GM19043 (cell line): ENCODE measurements at regions not wholly inside any gene's neighbourhood (a gene's known extent, or its start where the extent isn't known, plus 50 kb on each side); places are given as distances from the start of the nearest gene placed in this dataset.
A peak's percentile ranks its signal among the peaks of the same experiment; 100 is the strongest.

Source experiments
- ATAC-seq: cut with Tn5 transposase; IDR thresholded peaks from one replicate; pipeline ENCODE4 v1.9.1; 2021; ENCODE audit warnings: low read depth; ENCODE audit not compliant: unreplicated experiment

GRCh38 chr6:156344491-156344890 is 432.7 kb upstream of the ARID1B start:
- no peak for ATAC-seq

- ATAC-seq = no peak
Measured at GRCh38 chr6:156337801-156338200, 439.4 kb upstream of the ARID1B start.

GRCh38 chr6:156336733-156337132 is 440.4 kb upstream of the ARID1B start:
- no peak for ATAC-seq

GRCh38 chr6:156336089-156336488 is 441.1 kb upstream of the ARID1B start:
- ATAC-seq = no peak

GRCh38 chr6:156334966-156335365 is 442.2 kb upstream of the ARID1B start:
- no peak for ATAC-seq

GRCh38 chr6:156319707-156320106 is 457.5 kb upstream of the ARID1B start:
- no peak for ATAC-seq

GRCh38 chr6:156316583-156317125 is 460.5 kb upstream of the ARID1B start:
- ATAC-seq = no peak

GRCh38 chr6:156315146-156315545 is 462.0 kb upstream of the ARID1B start:
- no peak for ATAC-seq

- no peak for ATAC-seq
Measured at GRCh38 chr6:156313037-156313436, 464.1 kb upstream of the ARID1B start.

GRCh38 chr6:156311291-156311690 is 465.9 kb upstream of the ARID1B start:
- ATAC-seq = no peak

- ATAC-seq = no peak
Measured at GRCh38 chr6:156310701-156311100, 466.5 kb upstream of the ARID1B start.

- ATAC-seq = no peak
Measured at GRCh38 chr6:156309017-156309416, 468.2 kb upstream of the ARID1B start.

- ATAC-seq = no peak
Measured at GRCh38 chr6:156308604-156309003, 468.6 kb upstream of the ARID1B start.

GRCh38 chr6:156306531-156306930 is 470.6 kb upstream of the ARID1B start:
- no peak for ATAC-seq

GRCh38 chr6:156283091-156283490 is 494.1 kb upstream of the ARID1B start:
- no peak for ATAC-seq

- ATAC-seq = no peak
Measured at GRCh38 chr6:156282087-156282486, 495.1 kb upstream of the ARID1B start.

GRCh38 chr6:156281266-156281665 is 495.9 kb upstream of the ARID1B start:
- no peak for ATAC-seq

GRCh38 chr6:156280065-156280464 is 497.1 kb upstream of the ARID1B start:
- ATAC-seq = peak; percentile 45

- peak; percentile 53 for ATAC-seq
Measured at GRCh38 chr6:156279261-156279969, 497.8 kb upstream of the ARID1B start.

GRCh38 chr6:156273065-156273711 is 504.0 kb upstream of the ARID1B start:
- ATAC-seq = no peak

GRCh38 chr6:156269751-156270369 is 507.3 kb upstream of the ARID1B start:
- ATAC-seq = no peak

- no peak for ATAC-seq
Measured at GRCh38 chr6:156268849-156269248, 508.3 kb upstream of the ARID1B start.
